ENCODE measurements at regions not wholly inside any gene's neighbourhood (a gene's known extent, or its start where the extent isn't known, plus 50 kb on each side); places are given as distances from the start of the nearest gene placed in this dataset.
"Not testable (repeated sequence)": the region's sequence is repeated elsewhere in the genome, so short reads cannot be mapped to it uniquely, and the experiment has no call there.

DNA sequence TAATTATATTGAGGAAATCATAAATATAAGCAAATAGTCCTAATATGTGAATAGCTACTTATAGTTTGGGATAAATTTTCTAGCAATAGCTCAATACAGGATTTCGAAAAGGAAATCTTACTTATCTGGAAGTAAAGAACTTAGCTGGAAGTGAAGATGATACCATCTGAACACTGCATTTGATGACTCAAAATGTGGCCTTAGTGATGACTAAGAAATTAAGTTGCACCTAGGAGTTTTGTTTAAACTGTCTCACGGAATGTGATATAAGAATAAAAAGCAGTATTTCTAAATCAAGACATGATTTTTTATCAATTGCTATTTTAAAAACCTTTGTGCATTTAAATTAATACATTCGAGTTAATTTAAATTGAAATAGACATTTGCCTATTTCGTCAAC, 91.2 kb downstream of the EOMES start:
- DNase-seq (ENCODE audit: low spot score): no peak

- no peak for DNase-seq (ENCODE audit: low spot score)
Observed at GRCh38 chr3:27629366-27629765, 92.8 kb downstream of the EOMES start.

DNA sequence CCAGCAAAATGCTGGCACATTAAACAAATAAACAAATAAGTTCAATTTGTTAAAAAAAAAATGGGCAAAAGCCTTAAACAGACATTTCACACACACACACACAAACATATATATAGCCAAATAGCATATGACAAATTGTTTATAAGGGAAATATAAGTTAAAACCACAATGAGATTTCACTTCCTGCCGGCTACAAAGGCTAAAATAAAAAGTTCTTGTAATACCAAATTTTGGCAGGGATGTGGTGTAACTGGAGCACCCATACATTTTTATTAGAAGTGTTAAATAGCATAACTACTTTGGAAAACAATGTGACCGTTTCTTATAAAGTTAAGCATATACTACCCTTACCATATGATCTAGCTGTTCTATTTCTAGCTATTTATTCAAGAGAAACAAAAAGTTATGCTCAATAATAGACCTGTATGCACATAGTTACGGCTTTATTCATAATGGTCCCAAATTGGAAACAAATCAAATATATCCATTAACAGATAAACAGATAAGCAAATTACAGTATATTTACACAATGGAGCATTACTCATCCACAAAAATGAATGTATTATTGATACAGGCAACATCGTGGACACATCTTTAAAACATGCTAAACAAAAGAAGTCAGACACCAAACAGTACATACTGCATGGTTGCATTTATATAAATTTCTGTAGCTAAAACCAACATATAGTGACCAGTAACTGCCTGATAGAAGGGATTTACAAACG, 93.9 kb downstream of the EOMES start:
- no peak for DNase-seq (ENCODE audit: low spot score)

GRCh38 chr3:27626596-27627118, 95.5 kb downstream of the EOMES start:
- DNase-seq (ENCODE audit: low spot score): no peak

DNA sequence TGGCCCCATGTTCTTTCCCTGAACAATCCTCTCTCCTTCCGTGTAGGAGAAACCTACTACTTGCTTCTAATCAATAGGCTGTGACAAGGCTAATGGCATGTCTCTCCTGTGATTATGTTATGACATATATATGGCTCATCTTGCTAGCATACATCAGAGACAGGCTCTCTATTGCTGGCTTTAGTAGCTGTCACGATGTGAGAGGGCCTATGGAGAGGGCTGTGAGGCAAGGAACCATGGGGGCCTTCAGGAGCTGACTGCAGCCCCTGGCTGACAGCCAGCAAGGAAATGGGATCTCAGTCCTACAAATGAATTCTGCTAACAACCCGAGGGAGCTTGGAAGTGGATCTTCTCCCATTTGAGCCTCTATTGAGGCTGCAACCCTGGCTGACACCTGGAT, 96.3 kb downstream of the EOMES start:
- DNase-seq (ENCODE audit: low spot score): no peak

DNA sequence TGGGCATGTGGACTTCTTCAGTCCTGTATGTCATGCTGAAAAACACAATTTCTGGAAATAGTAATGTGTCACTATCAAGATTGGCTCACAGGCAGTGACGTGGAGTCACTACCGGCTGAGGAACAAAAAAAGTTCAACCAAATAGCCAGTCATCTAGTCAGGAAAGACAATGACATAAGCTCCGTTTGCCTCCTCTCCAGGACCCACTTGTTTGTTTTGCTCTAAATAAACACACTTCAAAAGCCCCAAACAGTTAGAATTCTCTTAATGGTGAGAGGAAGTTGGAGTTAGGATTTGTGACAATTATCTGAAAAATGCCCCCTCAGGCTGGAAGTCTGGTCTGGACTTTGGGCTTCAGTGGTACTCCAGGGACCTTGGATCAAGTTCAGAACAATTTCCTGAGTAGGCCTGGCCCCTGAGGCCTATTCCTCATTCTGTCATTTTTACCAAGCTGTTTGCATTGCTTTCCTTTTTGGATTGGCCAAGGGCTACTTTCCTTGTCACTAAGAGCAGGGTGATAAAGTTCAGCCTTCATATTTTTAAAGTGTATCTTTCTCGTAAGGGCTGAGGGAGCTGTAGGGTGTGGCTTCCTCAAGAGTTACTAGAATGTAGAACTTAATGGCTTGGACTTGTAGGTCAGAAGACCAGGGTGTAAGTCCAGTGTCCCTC, 98.9 kb downstream of the EOMES start:
- no peak for DNase-seq (ENCODE audit: low spot score)

- DNase-seq (ENCODE audit: low spot score): no peak
Observed at GRCh38 chr3:27617552-27617951, 104.6 kb downstream of the EOMES start.

GRCh38 chr3:27616031-27616430, 106.1 kb downstream of the EOMES start:
- DNase-seq (ENCODE audit: low spot score): no peak

DNA sequence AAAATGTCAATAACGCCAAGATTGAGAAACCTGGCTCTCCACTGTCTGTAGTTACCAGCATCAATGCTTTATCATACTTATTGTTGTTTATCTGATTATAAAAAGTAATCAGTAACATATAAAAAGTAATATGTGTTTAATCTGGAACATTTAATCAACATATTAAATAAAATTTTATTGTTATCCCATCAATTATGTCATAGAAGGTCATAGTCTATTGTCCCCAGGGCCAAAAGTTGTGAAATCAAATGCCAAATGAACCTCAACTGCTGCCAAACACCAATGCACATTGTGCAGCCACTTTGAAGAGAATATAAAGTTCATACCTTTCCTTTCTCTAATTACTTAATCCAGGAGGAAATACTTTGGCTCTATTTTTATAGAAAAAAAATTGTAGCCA, 106.6 kb downstream of the EOMES start:
- no peak for DNase-seq (ENCODE audit: low spot score)

DNA sequence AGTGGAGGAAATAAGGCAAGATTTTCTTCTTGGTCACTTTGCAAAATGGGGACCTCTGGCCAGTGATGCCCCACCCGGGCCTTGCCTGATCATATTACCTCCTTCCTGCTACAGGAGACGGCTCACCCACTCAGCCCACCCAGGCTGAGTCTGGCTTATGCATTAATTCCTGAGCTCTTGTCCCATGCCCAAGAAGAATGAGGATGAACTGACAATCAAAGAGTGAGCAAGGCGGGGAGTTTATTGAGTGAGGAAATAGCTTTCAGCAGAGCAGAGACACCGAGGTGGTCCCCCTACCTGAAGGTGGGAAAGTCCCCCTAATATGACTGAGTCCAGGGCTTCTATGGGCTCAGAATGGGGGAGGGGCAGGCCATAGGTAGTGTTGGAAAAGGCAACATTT, 107.5 kb downstream of the EOMES start:
- no peak for DNase-seq (ENCODE audit: low spot score)

- no peak for DNase-seq (ENCODE audit: low spot score)
Observed at GRCh38 chr3:27613846-27614500, 108.2 kb downstream of the EOMES start.

GRCh38 chr3:27610800-27611525, 111.2 kb downstream of the EOMES start:
- DNase-seq (ENCODE audit: low spot score): no peak

DNA sequence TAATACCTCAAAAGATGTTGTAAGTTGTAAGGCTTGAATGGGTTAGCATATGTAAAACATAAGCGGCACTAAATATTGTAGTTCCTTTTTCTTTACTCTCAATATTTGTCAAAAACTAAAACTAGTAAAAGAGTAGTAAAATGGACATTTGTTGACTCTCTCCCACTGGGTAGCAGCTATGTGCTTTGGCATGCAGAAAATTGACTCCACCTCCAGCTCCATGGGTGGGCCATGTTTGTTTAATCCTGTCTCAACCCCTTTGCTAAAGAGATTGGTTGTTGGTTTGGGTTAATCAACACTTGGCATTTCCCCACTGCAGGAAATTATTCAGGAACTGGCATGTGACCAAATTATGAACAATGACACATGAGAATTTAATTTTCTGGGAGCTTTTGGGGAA, 114.8 kb downstream of the EOMES start:
- DNase-seq (ENCODE audit: low spot score): no peak

DNA sequence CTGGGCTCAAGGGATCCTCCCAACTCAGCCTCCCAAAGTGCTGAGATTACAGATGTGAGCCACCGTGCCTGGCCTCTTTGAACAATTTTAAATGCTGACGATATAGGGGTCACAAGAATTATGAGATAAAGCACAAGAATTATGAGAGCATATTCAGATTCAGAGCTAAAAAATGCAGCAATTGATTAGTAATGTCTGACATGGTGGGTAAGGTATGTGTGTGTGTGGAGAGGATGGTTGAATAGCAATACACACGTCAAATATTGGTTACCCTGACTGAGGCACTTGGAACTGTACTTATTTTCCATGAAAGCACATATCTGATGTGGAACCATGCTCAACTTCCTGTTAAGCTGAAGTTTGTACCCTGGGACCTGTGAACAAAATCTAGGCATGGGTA, 115.6 kb downstream of the EOMES start:
- no peak for DNase-seq (ENCODE audit: low spot score)

DNA sequence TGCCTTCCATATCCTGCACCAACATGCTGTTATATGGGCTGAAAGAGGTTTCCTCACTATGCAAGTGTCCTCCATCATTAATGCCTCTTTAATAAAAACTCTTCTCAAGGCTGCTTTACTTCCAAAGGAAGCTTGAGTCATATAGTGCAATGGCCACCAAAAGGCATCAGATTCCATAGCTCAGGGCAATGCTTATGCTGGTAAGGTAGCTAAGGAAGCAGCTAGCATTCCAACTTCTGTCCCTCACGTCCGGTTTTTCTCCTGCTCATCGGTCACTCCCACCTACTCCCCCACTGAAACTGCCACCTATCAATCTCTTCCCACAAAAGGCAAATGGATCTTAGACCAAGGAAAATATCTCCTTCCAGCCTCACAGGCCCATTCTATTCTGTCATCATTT, 117.1 kb upstream of the SLC4A7 start:
- DNase-seq (ENCODE audit: low spot score): not testable (repeated sequence)

DNA sequence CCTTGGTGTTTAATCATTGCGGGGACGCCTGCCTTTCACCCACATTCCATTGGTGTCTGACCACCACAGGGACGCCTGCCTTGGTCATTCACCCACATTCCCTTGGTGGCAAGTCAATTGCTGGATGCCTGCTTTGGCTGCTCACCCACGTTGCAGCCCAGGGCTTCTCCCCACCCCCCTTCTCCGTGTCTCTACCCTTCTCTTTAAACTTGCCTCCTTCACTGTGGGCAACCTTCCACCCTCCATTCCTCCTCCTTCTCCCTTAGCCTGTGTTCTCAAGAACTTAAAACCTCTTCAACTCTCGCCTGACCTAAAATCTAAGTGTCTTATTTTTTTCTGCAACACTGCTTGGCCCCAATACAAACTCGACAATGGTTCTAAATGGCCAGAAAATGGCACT, 115.6 kb upstream of the SLC4A7 start:
- DNase-seq (ENCODE audit: low spot score): not testable (repeated sequence)

GRCh38 chr3:27596921-27597320, 112.7 kb upstream of the SLC4A7 start:
- DNase-seq (ENCODE audit: low spot score): no peak

GRCh38 chr3:27596334-27596841, 112.2 kb upstream of the SLC4A7 start:
- DNase-seq (ENCODE audit: low spot score): no peak

DNA sequence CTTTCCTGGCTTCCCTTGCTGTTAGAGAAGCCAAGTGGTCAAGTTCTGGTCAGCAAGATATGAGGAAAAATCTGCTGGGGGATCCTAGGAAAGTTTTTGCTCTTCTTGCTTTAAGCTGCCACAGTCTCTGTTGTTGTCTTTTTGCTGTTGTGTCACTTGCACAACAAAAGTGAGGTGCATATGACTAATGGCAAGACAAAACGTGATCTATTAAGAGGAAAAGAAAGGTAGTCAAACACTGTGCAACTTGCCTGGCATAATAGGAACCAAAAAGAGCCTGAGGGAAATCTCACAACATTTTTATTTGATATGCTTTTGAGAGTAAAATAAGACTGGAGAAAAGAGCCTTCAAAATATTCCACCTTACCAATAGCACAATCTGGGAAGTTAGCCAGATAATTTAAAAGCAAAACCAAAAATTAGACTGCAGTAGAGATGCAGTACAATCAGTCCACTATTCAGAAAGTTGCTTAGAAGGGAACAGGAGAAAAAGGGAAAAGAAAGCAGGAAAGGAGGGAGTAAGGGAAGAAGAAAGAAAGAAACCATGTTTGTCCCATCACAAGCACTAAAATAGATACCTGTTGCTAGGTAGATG, 110.0 kb upstream of the SLC4A7 start:
- DNase-seq (ENCODE audit: low spot score): no peak

GRCh38 chr3:27593173-27593572, 109.0 kb upstream of the SLC4A7 start:
- DNase-seq (ENCODE audit: low spot score): no peak

DNA sequence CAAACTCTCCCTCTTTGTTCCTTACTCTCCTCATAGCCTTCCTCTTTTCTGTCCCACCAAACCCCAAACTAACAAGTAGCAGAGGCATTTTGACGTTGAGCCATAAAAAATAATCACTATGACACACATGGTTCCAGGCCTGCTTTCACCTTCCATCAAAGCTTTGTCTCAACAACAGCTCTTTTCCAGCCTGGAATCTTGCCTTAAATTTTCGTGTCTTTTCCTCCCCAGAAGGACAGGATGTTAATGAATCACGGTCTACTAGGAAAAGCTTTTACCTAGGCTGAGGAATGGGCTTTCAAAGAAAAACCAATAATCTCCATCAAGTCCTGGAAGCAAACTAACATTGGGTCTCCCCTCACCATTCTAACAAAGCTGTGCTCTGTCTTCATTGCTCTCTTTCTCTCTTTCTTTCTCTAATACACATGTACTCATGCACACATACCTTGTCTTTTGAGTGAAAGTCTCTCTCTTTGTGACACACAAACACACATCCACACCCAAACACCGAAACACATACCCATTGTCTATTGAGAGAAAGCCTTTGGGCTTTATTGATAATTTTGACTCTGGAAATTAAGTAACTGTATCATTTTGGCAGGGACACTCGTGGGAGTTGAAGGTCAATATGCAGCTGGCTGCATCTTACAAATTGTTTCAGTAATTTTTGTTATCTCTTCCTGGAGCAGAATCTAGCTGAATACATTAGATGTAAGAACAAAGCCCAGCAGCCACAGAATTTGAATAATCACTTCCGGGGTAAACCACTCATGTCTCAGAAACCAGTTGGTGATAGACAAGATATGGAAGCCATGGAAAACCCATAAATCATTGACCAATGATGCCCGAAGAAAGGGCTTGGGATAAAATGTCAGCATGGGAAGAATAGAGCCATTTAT, 107.4 kb upstream of the SLC4A7 start:
- DNase-seq (ENCODE audit: low spot score): no peak

Data from Ammon's horn (tissue), 1 donor.